Keratinocyte (primary cell): ENCODE measurements at regions not wholly inside any gene's neighbourhood (a gene's known extent, or its start where the extent isn't known, plus 50 kb on each side); places are given as distances from the start of the nearest gene placed in this dataset.

Experiments used
- EZH2 ChIP-seq: IDR thresholded peaks from one replicate; pipeline ENCODE4 v1.6.1; 2012; ENCODE audit warnings: inconsistent platforms, mild to moderate bottlenecking, low read length, moderate library complexity
- TF ChIP-seq, protein P1 (sequence below), 3 experiments: IDR thresholded peaks in 1 of 3; conservative IDR thresholded peaks in 1 of 3; optimal IDR thresholded peaks in 1 of 3; 2 replicates in 2 of 3; 3 replicates in 1 of 3; pipeline versions ENCODE3 to v1.5.1; 2011; ENCODE audit warnings: low read length in 3 of 3, mild to moderate bottlenecking in 3 of 3, moderate library complexity in 2 of 3, control low read depth in 1 of 3, inconsistent platforms in 1 of 3; ENCODE audit not compliant: insufficient read depth in 2 of 3; ENCODE audit errors: extremely low read depth in 1 of 3

DNA sequence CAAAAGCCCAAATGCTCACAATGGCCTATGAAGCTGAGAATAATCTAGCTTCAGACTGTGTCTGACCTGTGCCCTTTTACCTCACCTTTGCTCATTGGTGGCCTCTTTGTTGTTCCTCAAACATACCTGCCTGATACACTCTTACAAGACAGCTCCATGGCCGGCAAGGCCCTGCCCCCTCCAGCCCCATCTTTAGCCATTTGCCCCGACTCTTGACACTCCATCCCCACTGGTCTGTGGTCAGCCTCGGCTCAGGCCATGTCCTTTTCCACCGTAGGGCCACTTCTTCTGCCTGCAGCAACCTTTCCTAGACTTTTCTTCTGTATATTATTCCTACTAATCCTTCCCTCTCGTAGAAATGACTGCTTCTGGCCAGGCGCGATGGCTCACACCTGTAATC is 265.2 kb downstream of the RPS24 start:
- TF ChIP-seq, protein P1, sequence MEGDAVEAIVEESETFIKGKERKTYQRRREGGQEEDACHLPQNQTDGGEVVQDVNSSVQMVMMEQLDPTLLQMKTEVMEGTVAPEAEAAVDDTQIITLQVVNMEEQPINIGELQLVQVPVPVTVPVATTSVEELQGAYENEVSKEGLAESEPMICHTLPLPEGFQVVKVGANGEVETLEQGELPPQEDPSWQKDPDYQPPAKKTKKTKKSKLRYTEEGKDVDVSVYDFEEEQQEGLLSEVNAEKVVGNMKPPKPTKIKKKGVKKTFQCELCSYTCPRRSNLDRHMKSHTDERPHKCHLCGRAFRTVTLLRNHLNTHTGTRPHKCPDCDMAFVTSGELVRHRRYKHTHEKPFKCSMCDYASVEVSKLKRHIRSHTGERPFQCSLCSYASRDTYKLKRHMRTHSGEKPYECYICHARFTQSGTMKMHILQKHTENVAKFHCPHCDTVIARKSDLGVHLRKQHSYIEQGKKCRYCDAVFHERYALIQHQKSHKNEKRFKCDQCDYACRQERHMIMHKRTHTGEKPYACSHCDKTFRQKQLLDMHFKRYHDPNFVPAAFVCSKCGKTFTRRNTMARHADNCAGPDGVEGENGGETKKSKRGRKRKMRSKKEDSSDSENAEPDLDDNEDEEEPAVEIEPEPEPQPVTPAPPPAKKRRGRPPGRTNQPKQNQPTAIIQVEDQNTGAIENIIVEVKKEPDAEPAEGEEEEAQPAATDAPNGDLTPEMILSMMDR (optimal IDR thresholded peaks at IDR 0.05 in 1 of 3, IDR thresholded peaks at IDR 0.05 in 1 of 3, conservative IDR thresholded peaks at IDR 0.05 in 1 of 3; ENCODE audit: extremely low read depth in 1 of 3, insufficient read depth in 2 of 3, low read length in 3 of 3): no peak
- TF ChIP-seq EZH2: no peak
